Activated CD4-positive, alpha-beta memory T cell treated with anti-CD3 and anti-CD28 coated beads, Interleukin-2, amount 10 ng/mL, durations not matched to agents 7 days and 5 days (primary cell): ENCODE measurements at regions not wholly inside any gene's neighbourhood (a gene's known extent, or its start where the extent isn't known, plus 50 kb on each side); places are given as distances from the start of the nearest gene placed in this dataset.

Source experiments
- CTCF ChIA-PET: fragments of 350-600 bp; sonication (Branson Sonifier 250); formaldehyde crosslinking; loops from one replicate; lab custom pipeline; 2021; ENCODE audit warnings: antibody characterized with exemption, inconsistent platforms; lab: Charles Lee
- POLR2A ChIA-PET: fragments of 350-600 bp; sonication (Branson Sonifier 250); formaldehyde crosslinking; loops from one replicate; lab custom pipeline; 2021; ENCODE audit warnings: antibody characterized with exemption; lab: Charles Lee
- DNase-seq: peaks from one replicate; pipeline ENCODE4 v3.0.0-alpha.2; 2020
- H3K27ac Mint-ChIP-seq: one replicate; pipeline ENCODE4 v1.8.0; 2021; ENCODE audit warnings: mild to moderate bottlenecking, mixed read lengths
- H3K27me3 Mint-ChIP-seq: one replicate; pipeline ENCODE4 v1.8.0; 2021; ENCODE audit warnings: mixed read lengths
- H3K36me3 Mint-ChIP-seq: one replicate; pipeline ENCODE4 v1.8.0; 2021; ENCODE audit warnings: low read depth, mixed read lengths
- H3K4me1 Mint-ChIP-seq: one replicate; pipeline ENCODE4 v1.8.0; 2021; ENCODE audit warnings: mixed read lengths
- H3K4me3 Mint-ChIP-seq: one replicate; pipeline ENCODE4 v1.8.0; 2021; ENCODE audit warnings: mild to moderate bottlenecking, mixed read lengths
- H3K9me3 Mint-ChIP-seq: one replicate; pipeline ENCODE4 v1.8.0; 2021; ENCODE audit warnings: mixed read lengths

GRCh38 chr3:157805538-157805937, 300.7 kb downstream of the SHOX2 start:
- no peaks in the 10 kb centered on the region for H3K36me3 Mint-ChIP-seq
- CTCF ChIA-PET = no interaction called here
- POLR2A ChIA-PET = no interaction called here
- H3K9me3 Mint-ChIP-seq = peaks cover 5% of the 10 kb centered on the region
- no peak for DNase-seq
- H3K4me3 Mint-ChIP-seq = no peak overlapping the region
- no peaks in the 10 kb centered on the region for H3K27me3 Mint-ChIP-seq
- H3K4me1 Mint-ChIP-seq = no peaks in the 10 kb centered on the region
- H3K27ac Mint-ChIP-seq = no peak overlapping the region

- Mint-ChIP-seq H3K27me3 (no peaks in the 10 kb centered on the region), H3K4me3 (no peak overlapping the region), H3K27ac (no peak overlapping the region), H3K4me1 (no peaks in the 10 kb centered on the region), H3K36me3 (no peaks in the 10 kb centered on the region), H3K9me3 (peaks cover 9% of the 10 kb centered on the region)
- DNase-seq = no peak
- CTCF ChIA-PET = no interaction called here
- POLR2A ChIA-PET = no interaction called here
These were observed 291.6 kb upstream of the VEPH1 start for GRCh38 chr3:157794771-157795170.

- no peak overlapping the region for H3K27ac Mint-ChIP-seq
- DNase-seq = no peak
- H3K4me3 Mint-ChIP-seq = no peak overlapping the region
- H3K4me1 Mint-ChIP-seq = no peaks in the 10 kb centered on the region
- no peaks in the 10 kb centered on the region for H3K27me3 Mint-ChIP-seq
- H3K9me3 Mint-ChIP-seq = peaks cover 5% of the 10 kb centered on the region
- H3K36me3 Mint-ChIP-seq = no peaks in the 10 kb centered on the region
- ChIA-PET CTCF (no interaction called here), POLR2A (no interaction called here)
These were observed 290.5 kb upstream of the VEPH1 start for GRCh38 chr3:157793745-157794144.

GRCh38 chr3:157789162-157789561, 285.9 kb upstream of the VEPH1 start:
- CTCF ChIA-PET = no interaction called here
- no peaks in the 10 kb centered on the region for H3K27me3 Mint-ChIP-seq
- H3K4me3 Mint-ChIP-seq = no peak overlapping the region
- H3K4me1 Mint-ChIP-seq = no peaks in the 10 kb centered on the region
- POLR2A ChIA-PET = no interaction called here
- H3K36me3 Mint-ChIP-seq = no peaks in the 10 kb centered on the region
- DNase-seq = no peak
- H3K9me3 Mint-ChIP-seq = no peaks in the 10 kb centered on the region
- no peak overlapping the region for H3K27ac Mint-ChIP-seq

- ChIA-PET POLR2A (no interaction called here), CTCF (no interaction called here)
- no peaks in the 10 kb centered on the region for H3K4me1 Mint-ChIP-seq
- H3K9me3 Mint-ChIP-seq = no peaks in the 10 kb centered on the region
- no peak overlapping the region for H3K4me3 Mint-ChIP-seq
- no peak overlapping the region for H3K27ac Mint-ChIP-seq
- H3K36me3 Mint-ChIP-seq = no peaks in the 10 kb centered on the region
- H3K27me3 Mint-ChIP-seq = no peaks in the 10 kb centered on the region
- DNase-seq = no peak
These were observed 283.4 kb upstream of the VEPH1 start for GRCh38 chr3:157786618-157787017.

GRCh38 chr3:157786211-157786610, 283.0 kb upstream of the VEPH1 start:
- Mint-ChIP-seq H3K27ac (no peak overlapping the region), H3K4me1 (no peaks in the 10 kb centered on the region), H3K9me3 (no peaks in the 10 kb centered on the region), H3K4me3 (no peak overlapping the region), H3K36me3 (no peaks in the 10 kb centered on the region), H3K27me3 (no peaks in the 10 kb centered on the region)
- CTCF ChIA-PET = no interaction called here
- no peak for DNase-seq
- POLR2A ChIA-PET = no interaction called here

GRCh38 chr3:157785102-157785826, 282.0 kb upstream of the VEPH1 start:
- DNase-seq = no peak
- no peaks in the 10 kb centered on the region for H3K4me1 Mint-ChIP-seq
- ChIA-PET POLR2A (no interaction called here), CTCF (no interaction called here)
- H3K4me3 Mint-ChIP-seq = no peak overlapping the region
- no peak overlapping the region for H3K27ac Mint-ChIP-seq
- H3K27me3 Mint-ChIP-seq = no peaks in the 10 kb centered on the region
- no peaks in the 10 kb centered on the region for H3K9me3 Mint-ChIP-seq
- H3K36me3 Mint-ChIP-seq = no peaks in the 10 kb centered on the region

- POLR2A ChIA-PET = no interaction called here
These were observed 279.0 kb upstream of the VEPH1 start for GRCh38 chr3:157782236-157782635.

GRCh38 chr3:157776861-157777260, 273.6 kb upstream of the VEPH1 start:
- CTCF ChIA-PET = no interaction called here
- Mint-ChIP-seq H3K4me1 (no peaks in the 10 kb centered on the region), H3K4me3 (no peak overlapping the region), H3K9me3 (no peaks in the 10 kb centered on the region), H3K27ac (no peak overlapping the region), H3K27me3 (no peaks in the 10 kb centered on the region), H3K36me3 (no peaks in the 10 kb centered on the region)
- no peak for DNase-seq
- POLR2A ChIA-PET = no interaction called here

More at GRCh38 chr3:157782236-157782635, 279.0 kb upstream of the VEPH1 start:
- Mint-ChIP-seq H3K4me3 (no peak overlapping the region), H3K36me3 (no peaks in the 10 kb centered on the region), H3K4me1 (no peaks in the 10 kb centered on the region), H3K27me3 (no peaks in the 10 kb centered on the region), H3K27ac (no peak overlapping the region), H3K9me3 (no peaks in the 10 kb centered on the region)
- CTCF ChIA-PET = no interaction called here
- no peak for DNase-seq

GRCh38 chr3:157775446-157775845, 272.2 kb upstream of the VEPH1 start:
- Mint-ChIP-seq H3K27ac (no peak overlapping the region), H3K36me3 (no peaks in the 10 kb centered on the region), H3K27me3 (no peaks in the 10 kb centered on the region), H3K4me3 (no peak overlapping the region), H3K4me1 (no peaks in the 10 kb centered on the region), H3K9me3 (no peaks in the 10 kb centered on the region)
- ChIA-PET CTCF (no interaction called here), POLR2A (no interaction called here)
- no peak for DNase-seq

- ChIA-PET CTCF (no interaction called here), POLR2A (no interaction called here)
- no peak overlapping the region for H3K4me3 Mint-ChIP-seq
- H3K36me3 Mint-ChIP-seq = no peaks in the 10 kb centered on the region
- H3K4me1 Mint-ChIP-seq = no peaks in the 10 kb centered on the region
- DNase-seq = no peak
- H3K27ac Mint-ChIP-seq = no peak overlapping the region
- H3K27me3 Mint-ChIP-seq = no peaks in the 10 kb centered on the region
- no peaks in the 10 kb centered on the region for H3K9me3 Mint-ChIP-seq
These were observed 266.2 kb upstream of the VEPH1 start for GRCh38 chr3:157769378-157769777.

GRCh38 chr3:157767607-157768006, 264.4 kb upstream of the VEPH1 start:
- DNase-seq = no peak
- H3K4me3 Mint-ChIP-seq = no peak overlapping the region
- POLR2A ChIA-PET = no interaction called here
- no peaks in the 10 kb centered on the region for H3K27me3 Mint-ChIP-seq
- H3K27ac Mint-ChIP-seq = no peak overlapping the region
- no peaks in the 10 kb centered on the region for H3K9me3 Mint-ChIP-seq
- CTCF ChIA-PET = interaction anchor here (0.7 kb wide), 1 partner anchor 20 kb away, joined by 3 read pairs; no protein-coding TSS in a partner anchor
- no peaks in the 10 kb centered on the region for H3K4me1 Mint-ChIP-seq
- no peaks in the 10 kb centered on the region for H3K36me3 Mint-ChIP-seq

- no peaks in the 10 kb centered on the region for H3K27me3 Mint-ChIP-seq
- CTCF ChIA-PET = no interaction called here
- DNase-seq = no peak
- no peaks in the 10 kb centered on the region for H3K4me1 Mint-ChIP-seq
- H3K9me3 Mint-ChIP-seq = no peaks in the 10 kb centered on the region
- POLR2A ChIA-PET = no interaction called here
- H3K36me3 Mint-ChIP-seq = no peaks in the 10 kb centered on the region
- H3K27ac Mint-ChIP-seq = no peak overlapping the region
- H3K4me3 Mint-ChIP-seq = no peak overlapping the region
These were observed 260.4 kb upstream of the VEPH1 start for GRCh38 chr3:157763644-157764043.

GRCh38 chr3:157759311-157759710, 256.1 kb upstream of the VEPH1 start:
- Mint-ChIP-seq H3K4me1 (no peaks in the 10 kb centered on the region), H3K27ac (no peak overlapping the region), H3K4me3 (no peak overlapping the region), H3K36me3 (no peaks in the 10 kb centered on the region), H3K27me3 (no peaks in the 10 kb centered on the region), H3K9me3 (no peaks in the 10 kb centered on the region)
- DNase-seq = no peak
- POLR2A ChIA-PET = no interaction called here
- CTCF ChIA-PET = no interaction called here
